Heart right ventricle (tissue), 16 donors: ENCODE measurements at regions not wholly inside any gene's neighbourhood (a gene's known extent, or its start where the extent isn't known, plus 50 kb on each side); places are given as distances from the start of the nearest gene placed in this dataset.

Experiments used
- ATAC-seq, 8 donors: fragments of 200-7000 bp; cut with Tn5 transposase; one replicate each; pipeline ENCODE4 v1.9.1; 2020; ENCODE audit warnings: mild to moderate bottlenecking in 8 of 8, moderate library complexity in 8 of 8, moderate number of reproducible peaks in 1 of 8
- DNase-seq, 2 donors: peaks; one replicate each; pipeline ENCODE4 v3.0.0-alpha.2; 2020
- H3K27ac ChIP-seq, 10 donors: fragments of 200-600 bp; sonication (generic) in 2 of 10; one replicate each; pipeline versions ENCODE4 v1.5.0 to v1.8.0; 2020 to 2022; ENCODE audit warnings: mild to moderate bottlenecking in 3 of 10
- H3K27me3 ChIP-seq, 7 donors: fragments of 200-600 bp; one replicate each; pipeline ENCODE4 v1.8.0; 2021 to 2022; ENCODE audit warnings: mild to moderate bottlenecking in 2 of 7
- H3K36me3 ChIP-seq, 9 donors: fragments of 200-600 bp; sonication (generic) in 1 of 9; one replicate each; pipeline versions ENCODE4 v1.5.0 to v1.8.0; 2020 to 2022; ENCODE audit warnings: mild to moderate bottlenecking in 2 of 9
- H3K4me1 ChIP-seq, 9 donors: fragments of 200-600 bp; sonication (generic) in 1 of 9; one replicate each; pipeline versions ENCODE4 v1.5.0 to v1.8.0; 2020 to 2022; ENCODE audit warnings: mild to moderate bottlenecking in 4 of 9
- H3K4me3 ChIP-seq, 10 donors: fragments of 200-600 bp; sonication (generic) in 2 of 10; one replicate each; pipeline versions ENCODE4 v1.5.0 to v1.8.0; 2020 to 2022; ENCODE audit warnings: mild to moderate bottlenecking in 7 of 10, moderate library complexity in 2 of 10
- H3K9me3 ChIP-seq, 11 donors: fragments of 200-600 bp in 10 of 11; sonication (generic) in 2 of 11; one replicate each; pipeline versions ENCODE4 v1.5.0 to v1.8.0; 2013 to 2022; ENCODE audit warnings: mild to moderate bottlenecking in 2 of 11, control low read depth in 1 of 11, moderate library complexity in 1 of 11
- CTCF ChIP-seq, 9 donors: fragments of 200-600 bp; sonication (generic) in 2 of 9; IDR thresholded peaks; one replicate each; pipeline versions ENCODE4 v1.5.0 to v1.8.0; 2021 to 2022; ENCODE audit warnings: antibody characterized with exemption in 9 of 9, mild to moderate bottlenecking in 5 of 9, moderate library complexity in 1 of 9
- WGBS, 2 donors: extraction: QIAGEN DNeasy Blood & Tissue Kit; methylation state at CpG; one replicate each; pipeline ENCODE4 v1.1.7; 2013; ENCODE audit warnings: inconsistent platforms in 1 of 2; 5-methylcytosine and 5-hydroxymethylcytosine counted together
- intact Hi-C, 10 donors: fragments of 100-400 bp; cut with DNase I; formaldehyde crosslinking; loops; one replicate each; pipeline versions ENCODE4 v1.11.1 to v1.14.2; 2022
- donor health status: Arrhythmogenic right ventricular cardiomyopathy.
- donor health status: ischemic (EF 13 %, LVEDD 7.1; RV severe dilation, severe dysfunction).
- donor health status: healthy with polysubstance abuse.
- donor health status: DM: no; HTN: yes; CAD: no.
- donor health status: DM: no; HTN: no; CAD: no.
- donor health status: ischemic (EF 25% LVEDD 6.9; RV normal size, moderate dysfunction).
- donor health status: ischemic (EF 25% LVEDD 5.7; RV mildly dilated, moderate dysfunction).
- donor health status: healthy.
- donor health status: DM: yes; HTN: yes; CAD: no.
- donor health status: Ischemic cardiomyopathy.
- donor health status: ischemic (EF 35%, LVEDD 5.7; RV mildly dilated, moderate dysfunction).
- donor health status: nonischemic (EF 11% LVEDD 7.7; RV severe dilation, severe dysfunction).
- donor health status: DM: yes; HTN: yes; CAD: no.
- donor health status: PGD.
- donor health status: ischemic (EF 29% LVEDD 5.4; RV normal size, mild dysfunction).
- donor health status: nonischemic (EF 23%, LVEDD 6.1; RV moderate dilation, normal function).

- Histone ChIP-seq H3K36me3 (no peaks in the 10 kb centered on the region), H3K27ac (no peak overlapping the region), H3K4me3 (no peak overlapping the region), H3K27me3 (peaks cover 0 to 23% (median 0%) of the 10 kb centered on the region in 7 donors), H3K9me3 (no peaks in the 10 kb centered on the region), H3K4me1 (no peaks in the 10 kb centered on the region)
- 53 to 58% methylated on average over 3 of the region's 3 CpGs for WGBS, 2 donors
- intact Hi-C loops, result no loop called here
- DNase-seq, result no peak
- ATAC-seq, result no peak
- TF ChIP-seq CTCF (IDR thresholded peaks at IDR 0.05), result no peak
Measured at GRCh38 chr10:8438603-8439002, 384.1 kb downstream of the GATA3 start.

GRCh38 chr10:8439040-8439439 lies 384.6 kb downstream of the GATA3 start:
- WGBS, 2 donors, result 50 to 64% methylated on average over 1 of the region's 1 CpG

GRCh38 chr10:8444630-8445029 lies 390.1 kb downstream of the GATA3 start:
- Histone ChIP-seq H3K36me3 (no peaks in the 10 kb centered on the region), H3K4me3 (no peak overlapping the region), H3K4me1 (peaks cover 0 to 9% (median 0%) of the 10 kb centered on the region in 9 donors), H3K27me3 (peaks cover 0 to 46% (median 10%) of the 10 kb centered on the region in 7 donors), H3K9me3 (no peaks in the 10 kb centered on the region), H3K27ac (no peak overlapping the region)
- ATAC-seq (peak in 3 of 8 donors; percentile 50 to 63 (median 55)), DNase-seq (no peak)
- 20 to 21% methylated on average over 7 of the region's 7 CpGs for WGBS, 2 donors
- TF ChIP-seq CTCF (IDR thresholded peaks at IDR 0.05), result peak in 7 of 9 donors; percentile 7 to 41 (median 27)
- intact Hi-C loops, result loop anchor here in 2 of 10 donors (10.0 kb wide), 1 partner anchor 390 kb away; the partner anchor contains the start of gene GATA3 (in 2 of the 2)

More at GRCh38 chr10:8439040-8439439, 384.6 kb downstream of the GATA3 start:
- H3K4me1 ChIP-seq, result no peaks in the 10 kb centered on the region
- intact Hi-C loops, result no loop called here
- no peak for ATAC-seq
- no peak overlapping the region for H3K27ac ChIP-seq
- DNase-seq, result no peak
- peaks cover 0 to 24% (median 0%) of the 10 kb centered on the region in 7 donors for H3K27me3 ChIP-seq
- no peak for TF ChIP-seq CTCF (IDR thresholded peaks at IDR 0.05)
- H3K4me3 ChIP-seq, result no peak overlapping the region
- no peaks in the 10 kb centered on the region for H3K9me3 ChIP-seq
- no peaks in the 10 kb centered on the region for H3K36me3 ChIP-seq

- Histone ChIP-seq H3K4me1 (peaks cover 0 to 9% (median 0%) of the 10 kb centered on the region in 9 donors), H3K9me3 (no peaks in the 10 kb centered on the region), H3K27me3 (peaks cover 0 to 40% (median 10%) of the 10 kb centered on the region in 7 donors), H3K36me3 (no peaks in the 10 kb centered on the region), H3K27ac (no peak overlapping the region), H3K4me3 (no peak overlapping the region)
- intact Hi-C loops, result loop anchor here in 2 of 10 donors (10.0 kb wide), 1 partner anchor 391 kb away; the partner anchor contains the start of gene GATA3 (in 2 of the 2)
- ATAC-seq (no peak), DNase-seq (no peak)
- 90 to 93% methylated on average over 1 of the region's 1 CpG for WGBS, 2 donors
- TF ChIP-seq CTCF (IDR thresholded peaks at IDR 0.05), result no peak
Measured at GRCh38 chr10:8445353-8445752, 390.9 kb downstream of the GATA3 start.
